Retinal pigment epithelial cell (primary cell): ENCODE measurements at regions not wholly inside any gene's neighbourhood (a gene's known extent, or its start where the extent isn't known, plus 50 kb on each side); places are given as distances from the start of the nearest gene placed in this dataset.

Experiments used
- DNase-seq: peaks from one replicate; pipeline ENCODE4 v3.0.0-alpha.2; 2010; ENCODE audit warnings: low read depth
- H3K4me3 ChIP-seq: 2 replicates; pipeline ENCODE4 v1.5.1; 2011; ENCODE audit warnings: mild to moderate bottlenecking, low read length, control low read depth, moderate library complexity
- TF ChIP-seq, protein P1 (sequence below): conservative IDR thresholded peaks from 2 replicates; pipeline ENCODE4 v1.5.1; 2011; ENCODE audit warnings: low read depth, low read length, control low read depth, inconsistent platforms

DNA sequence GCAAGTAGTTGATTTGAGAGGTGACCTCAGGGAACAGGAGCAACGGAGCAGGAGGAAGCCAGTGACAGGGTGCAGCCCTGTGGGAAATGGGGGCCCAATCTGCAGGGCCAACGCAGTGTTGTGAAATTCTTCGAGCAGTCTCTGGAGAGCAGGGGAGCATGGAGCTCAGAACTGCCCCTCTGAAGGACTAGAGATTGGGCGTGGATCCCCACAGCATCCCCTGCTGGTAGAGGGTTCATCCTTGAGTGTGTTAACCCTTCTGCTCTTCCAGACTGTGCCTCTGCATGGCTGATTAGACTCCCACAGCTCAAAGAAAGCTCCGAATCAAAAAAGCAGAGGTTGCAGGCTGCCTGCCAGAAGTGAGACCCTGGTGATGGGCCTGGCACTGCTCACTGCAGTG is 77.9 kb upstream of the UQCRFS1 start:
- no peak for DNase-seq
- TF ChIP-seq, protein P1, sequence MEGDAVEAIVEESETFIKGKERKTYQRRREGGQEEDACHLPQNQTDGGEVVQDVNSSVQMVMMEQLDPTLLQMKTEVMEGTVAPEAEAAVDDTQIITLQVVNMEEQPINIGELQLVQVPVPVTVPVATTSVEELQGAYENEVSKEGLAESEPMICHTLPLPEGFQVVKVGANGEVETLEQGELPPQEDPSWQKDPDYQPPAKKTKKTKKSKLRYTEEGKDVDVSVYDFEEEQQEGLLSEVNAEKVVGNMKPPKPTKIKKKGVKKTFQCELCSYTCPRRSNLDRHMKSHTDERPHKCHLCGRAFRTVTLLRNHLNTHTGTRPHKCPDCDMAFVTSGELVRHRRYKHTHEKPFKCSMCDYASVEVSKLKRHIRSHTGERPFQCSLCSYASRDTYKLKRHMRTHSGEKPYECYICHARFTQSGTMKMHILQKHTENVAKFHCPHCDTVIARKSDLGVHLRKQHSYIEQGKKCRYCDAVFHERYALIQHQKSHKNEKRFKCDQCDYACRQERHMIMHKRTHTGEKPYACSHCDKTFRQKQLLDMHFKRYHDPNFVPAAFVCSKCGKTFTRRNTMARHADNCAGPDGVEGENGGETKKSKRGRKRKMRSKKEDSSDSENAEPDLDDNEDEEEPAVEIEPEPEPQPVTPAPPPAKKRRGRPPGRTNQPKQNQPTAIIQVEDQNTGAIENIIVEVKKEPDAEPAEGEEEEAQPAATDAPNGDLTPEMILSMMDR, result no peak
- H3K4me3 ChIP-seq, result no peak overlapping the region

- TF ChIP-seq, protein P1, result no peak
- DNase-seq, result no peak
- no peak overlapping the region for H3K4me3 ChIP-seq
Observed at GRCh38 chr19:29292153-29292552, 79.2 kb upstream of the UQCRFS1 start.

- no peak for DNase-seq
- H3K4me3 ChIP-seq, result no peak overlapping the region
- TF ChIP-seq, protein P1, result no peak
Observed at GRCh38 chr19:29292562-29292961, 79.6 kb upstream of the UQCRFS1 start.

DNA sequence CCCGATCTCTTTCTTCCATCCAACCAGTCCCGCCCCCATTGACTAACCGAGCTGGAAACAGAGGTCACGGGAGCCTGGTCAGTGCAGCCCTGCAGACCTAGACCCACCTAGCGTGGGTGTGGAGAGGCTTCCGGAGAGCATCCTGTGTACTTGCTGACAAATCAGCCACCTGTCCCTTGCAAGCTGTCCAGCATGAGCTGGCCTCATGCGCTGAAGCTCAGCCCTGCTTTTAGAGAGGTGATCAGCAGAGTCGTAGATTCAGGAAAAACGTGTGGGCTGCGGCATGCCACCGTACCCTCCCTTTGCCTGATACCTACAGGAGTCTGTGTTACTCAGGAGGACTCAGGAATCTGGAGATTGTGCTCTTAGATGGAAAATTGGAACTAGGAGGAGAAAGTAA is 80.3 kb upstream of the UQCRFS1 start:
- TF ChIP-seq, protein P1, result no peak
- DNase-seq, result no peak

DNA sequence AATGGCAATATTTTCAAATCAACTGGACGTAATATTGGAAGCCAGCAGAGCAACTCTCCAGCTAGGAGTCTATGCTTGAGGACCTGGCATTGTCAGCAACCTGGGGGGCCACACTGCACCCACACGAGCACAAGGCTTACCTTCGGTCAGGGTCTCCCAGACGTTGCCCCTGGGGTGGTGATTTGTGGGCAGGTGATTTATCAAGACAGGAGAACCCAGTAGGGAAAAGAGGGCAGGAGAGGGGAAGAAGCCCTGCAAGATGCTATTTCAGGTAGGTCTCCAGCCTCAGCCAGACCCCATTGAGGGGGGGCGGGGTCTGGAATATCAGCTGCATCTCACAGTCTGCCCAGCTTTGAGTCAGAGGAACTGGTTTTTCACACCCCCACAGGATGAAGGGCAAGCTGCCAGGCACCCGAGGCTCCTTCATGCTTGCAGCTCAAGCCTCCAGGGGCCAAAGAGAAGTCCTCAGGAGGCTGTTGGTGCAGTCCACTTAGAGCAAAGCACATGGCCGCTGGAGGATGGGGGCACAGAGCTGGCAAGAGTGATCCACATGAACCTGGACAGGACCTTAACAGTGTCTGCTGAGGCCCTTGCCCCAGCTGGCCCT is 80.9 kb upstream of the UQCRFS1 start:
- H3K4me3 ChIP-seq, result no peak overlapping the region
- DNase-seq, result no peak
- TF ChIP-seq, protein P1, result no peak

More for the DNA sequence above, 80.3 kb upstream of the UQCRFS1 start:
- H3K4me3 ChIP-seq, result no peak overlapping the region

DNA sequence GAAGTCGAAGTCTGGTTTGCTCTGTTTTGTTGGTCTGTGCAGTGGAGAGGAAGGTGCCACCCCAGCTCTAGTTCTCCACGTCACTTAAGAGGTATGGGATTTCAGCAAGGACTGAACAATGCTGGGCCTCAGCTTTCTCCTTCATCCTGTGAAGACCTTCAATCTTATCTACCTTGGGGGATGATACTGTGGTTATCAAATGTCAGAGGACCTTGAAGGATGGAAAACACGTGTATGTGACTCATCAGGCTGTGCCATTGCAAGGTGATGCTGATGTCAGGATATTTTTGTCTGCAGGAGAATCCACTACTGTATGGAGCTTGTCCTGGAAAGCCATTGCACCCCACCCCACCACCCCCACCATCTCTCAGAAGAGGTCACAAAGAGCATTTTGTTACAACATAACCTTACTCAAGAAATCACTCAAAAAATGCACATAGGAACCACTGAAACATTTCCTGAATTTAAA is 81.4 kb upstream of the UQCRFS1 start:
- TF ChIP-seq, protein P1, result no peak
- DNase-seq, result no peak
- no peak overlapping the region for H3K4me3 ChIP-seq

DNA sequence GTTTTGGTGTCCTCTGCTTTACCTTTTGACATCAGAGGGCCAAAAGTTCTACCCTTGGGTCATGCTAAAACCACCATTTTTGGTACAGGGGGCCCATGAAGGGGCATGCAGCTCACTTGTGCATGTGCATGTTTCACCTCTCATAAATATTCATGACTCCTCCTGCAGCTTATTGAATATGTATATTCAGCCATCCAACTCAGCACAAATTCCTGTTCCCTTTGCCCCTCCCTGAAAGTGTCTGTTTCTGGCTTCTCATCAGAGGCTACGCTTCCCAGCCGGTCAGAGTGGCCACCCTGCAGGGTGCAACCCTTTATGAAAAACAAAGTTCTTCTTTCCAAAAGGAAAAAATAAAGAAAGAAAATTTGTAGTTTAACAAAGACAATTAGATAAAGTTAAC is 82.3 kb upstream of the UQCRFS1 start:
- H3K4me3 ChIP-seq, result no peak overlapping the region
- TF ChIP-seq, protein P1, result no peak
- no peak for DNase-seq
